Adrenal gland (tissue), 5 donors: ENCODE measurements at regions not wholly inside any gene's neighbourhood (a gene's known extent, or its start where the extent isn't known, plus 50 kb on each side); places are given as distances from the start of the nearest gene placed in this dataset.

Source experiments
- CTCF ChIP-seq, 6 experiments: fragments of 450-650 bp in 4 of 6; fragments of 200-600 bp in 2 of 6; sonication (generic) in 1 of 6; IDR thresholded peaks; 1 replicate in 5 of 6; 2 replicates in 1 of 6; pipeline versions ENCODE4 v1.5.1 to v1.8.0; 2016 to 2021; ENCODE audit warnings: antibody characterized with exemption in 6 of 6, mild to moderate bottlenecking in 2 of 6, moderate library complexity in 1 of 6
- POLR2A ChIP-seq, 2 donors: fragments of 450-650 bp; IDR thresholded peaks; one replicate each; pipeline ENCODE4 v1.6.1; 2017; ENCODE audit warnings: antibody characterized with exemption in 2 of 2, mild to moderate bottlenecking in 2 of 2, moderate library complexity in 1 of 2
- donor health status: DM: no; HTN: no; CAD: no.

- TF ChIP-seq POLR2A (IDR thresholded peaks at IDR 0.05) (no peak), CTCF (IDR thresholded peaks at IDR 0.05) (no peak)
Measured at GRCh38 chr10:29033311-29033940, 255.4 kb upstream of the LYZL1 start.
